Endothelial cell of umbilical vein (primary cell): ENCODE measurements at regions not wholly inside any gene's neighbourhood (a gene's known extent, or its start where the extent isn't known, plus 50 kb on each side); places are given as distances from the start of the nearest gene placed in this dataset.

ENCODE experiments used
- BruUV-seq: library from RNA; stranded (reverse); fragments of 400-500 nt; replicated peaks from 2 replicates; lab custom pipeline; 2021; lab: Mats Ljungman, UMichigan
- CTCF ChIA-PET: fragments of 300-600, 350-600 bp; sonication (Branson Sonifier 250); formaldehyde crosslinking; loops from one replicate; lab custom pipeline; 2021; ENCODE audit warnings: antibody characterized with exemption, inconsistent platforms; lab: Charles Lee
- POLR2A ChIA-PET: fragments of 300-600, 350-600 bp; sonication (Branson Sonifier 250); formaldehyde crosslinking; loops from one replicate; lab custom pipeline; 2021; ENCODE audit warnings: antibody characterized with exemption, inconsistent platforms; lab: Charles Lee
- DNase-seq: peaks from one replicate; pipeline ENCODE4 v3.0.0-alpha.2; 2011; ENCODE audit warnings: low read depth, low spot score
- FAIRE-seq: peaks from 2 replicates; lab custom pipeline; 2011; peaks lifted over from hg19 to GRCh38; lab: Jason Lieb, UNC
- H2AFZ ChIP-seq: 2 replicates; pipeline ENCODE4 v1.6.0; 2012; ENCODE audit warnings: low read depth, low read length, control low read depth, inconsistent platforms
- H3K27ac ChIP-seq: 2 replicates; pipeline ENCODE4 v1.5.1; 2011; ENCODE audit warnings: low read depth, mild to moderate bottlenecking, control low read depth, low read length, moderate library complexity; ENCODE audit not compliant: insufficient read depth
- H3K27me3 ChIP-seq, 2 experiments: 2 replicates each; pipeline versions ENCODE4 v1.6.0 to v1.6.1; 2011; ENCODE audit warnings: low read length in 2 of 2, mixed read lengths in 1 of 2; ENCODE audit not compliant: control insufficient read depth in 2 of 2, insufficient read depth in 2 of 2
- H3K36me3 ChIP-seq, 2 experiments: 2 replicates in 1 of 2; 3 replicates in 1 of 2; pipeline ENCODE4 v1.5.1; 2011; ENCODE audit warnings: low read length in 2 of 2, mild to moderate bottlenecking in 1 of 2, moderate library complexity in 1 of 2; ENCODE audit not compliant: control insufficient read depth in 2 of 2, insufficient read depth in 2 of 2; ENCODE audit errors: extremely low read depth in 1 of 2
- H3K4me1 ChIP-seq: 3 replicates; pipeline ENCODE4 v1.5.1; 2011; ENCODE audit warnings: mild to moderate bottlenecking, low read length; ENCODE audit not compliant: control insufficient read depth, insufficient read depth; ENCODE audit errors: extremely low read depth
- H3K4me2 ChIP-seq: 2 replicates; pipeline ENCODE4 v1.6.1; 2011; ENCODE audit warnings: low read length, control low read depth, mixed read lengths; ENCODE audit not compliant: insufficient read depth
- H3K4me3 ChIP-seq, 3 experiments: fragments of 200-600 bp in 1 of 3; sonication (generic), shearing (Covaris generic) in 1 of 3; replicated peaks in 1 of 3; 2 replicates each; pipeline ENCODE4 v1.5.1; 2011 to 2016; ENCODE audit warnings: control low read depth in 3 of 3, low read length in 3 of 3, mild to moderate bottlenecking in 2 of 3, inconsistent platforms in 1 of 3, low read depth in 1 of 3, moderate library complexity in 1 of 3; ENCODE audit not compliant: insufficient read depth in 1 of 3
- H3K79me2 ChIP-seq: 2 replicates; pipeline ENCODE4 v1.6.0; 2012; ENCODE audit warnings: low read length, inconsistent platforms; ENCODE audit not compliant: control insufficient read depth, insufficient read depth
- H3K9ac ChIP-seq: replicated peaks from 2 replicates; pipeline ENCODE3; 2011; ENCODE audit warnings: low read length, control low read depth; ENCODE audit not compliant: insufficient read depth; ENCODE audit errors: extremely low read depth
- H3K9me1 ChIP-seq: replicated peaks from 3 replicates; pipeline ENCODE4 v1.6.0; 2011; ENCODE audit warnings: mild to moderate bottlenecking, low read length; ENCODE audit not compliant: control insufficient read depth, insufficient read depth; ENCODE audit errors: extremely low read depth
- H3K9me3 ChIP-seq: replicated peaks from 2 replicates; pipeline ENCODE4 v1.5.1; 2012; ENCODE audit warnings: low read length, inconsistent platforms; ENCODE audit not compliant: control insufficient read depth, insufficient read depth
- H4K20me1 ChIP-seq: replicated peaks from 2 replicates; pipeline ENCODE3; 2011; ENCODE audit warnings: mild to moderate bottlenecking, low read length; ENCODE audit not compliant: control insufficient read depth, insufficient read depth; ENCODE audit errors: extremely low read depth
- CTCF ChIP-seq, 2 donors: IDR thresholded peaks; 1 replicate in 1 of 2; 2 replicates in 1 of 2; pipeline ENCODE4 v1.5.1; 2011; ENCODE audit warnings: low read length in 2 of 2, mild to moderate bottlenecking in 2 of 2, moderate library complexity in 2 of 2, control low read depth in 1 of 2, inconsistent platforms in 1 of 2, low read depth in 1 of 2; ENCODE audit not compliant: insufficient read depth in 1 of 2; ENCODE audit errors: extremely low read depth in 1 of 2
- EZH2 ChIP-seq: IDR thresholded peaks from 2 replicates; pipeline ENCODE4 v1.6.1; 2012; ENCODE audit warnings: borderline replicate concordance, low read depth, mild to moderate bottlenecking, moderate library complexity, low read length, inconsistent platforms; ENCODE audit not compliant: severe bottlenecking
- FOS ChIP-seq: IDR thresholded peaks from 2 replicates; pipeline ENCODE4 v1.6.1; 2011; ENCODE audit warnings: mild to moderate bottlenecking, low read length, moderate library complexity, borderline replicate concordance; ENCODE audit not compliant: insufficient read depth
- GATA2 ChIP-seq: IDR thresholded peaks from 2 replicates; pipeline ENCODE4 v1.7.0; 2011; ENCODE audit warnings: low read depth, mild to moderate bottlenecking, moderate library complexity, mixed read lengths, low read length; ENCODE audit not compliant: insufficient read length, insufficient read depth
- JUN ChIP-seq: IDR thresholded peaks from 2 replicates; pipeline ENCODE4 v1.6.1; 2011; ENCODE audit warnings: borderline replicate concordance, low read depth; ENCODE audit not compliant: insufficient read length, insufficient read depth
- MYC ChIP-seq: IDR thresholded peaks from one replicate; pipeline ENCODE4 v1.6.1; 2011; ENCODE audit warnings: mild to moderate bottlenecking, low read depth, low read length
- POLR2AphosphoS5 ChIP-seq: IDR thresholded peaks from 2 replicates; pipeline ENCODE4 v1.6.1; 2012; ENCODE audit warnings: low read depth, mild to moderate bottlenecking, control low read depth, low read length, moderate library complexity; ENCODE audit not compliant: insufficient read depth
- dilution Hi-C: fragments of 300-500 bp; cut with MboI; formaldehyde crosslinking; loops from one replicate; pipeline ENCODE4 v1.15.0; 2019; ENCODE audit warnings: low sequenced_read_pairs; ENCODE audit not compliant: extremely low pct_ligation_motif_present
- intact Hi-C: fragments of 100-400 bp; cut with micrococcal nuclease; formaldehyde crosslinking; loops from one replicate; pipeline ENCODE4 v1.10.0; 2022
- TF ChIP-seq, protein P1 (sequence below): IDR thresholded peaks from 2 replicates; pipeline ENCODE4 v1.6.1; 2011; ENCODE audit not compliant: insufficient read depth, insufficient read length

GRCh38 chr6:156197513-156197912 lies 579.7 kb upstream of the ARID1B start:
- H3K9ac ChIP-seq, result no peak overlapping the region
- H3K27me3 ChIP-seq, result no peaks in the 10 kb centered on the region
- no peaks in the 10 kb centered on the region for H3K9me3 ChIP-seq
- BruUV-seq, result no TSS peak
- H3K79me2 ChIP-seq, result no peaks in the 10 kb centered on the region
- no peak overlapping the region for H3K4me3 ChIP-seq
- intact Hi-C loops (no loop called here), dilution Hi-C loops (no loop called here)
- H3K27ac ChIP-seq, result no peak overlapping the region
- ChIA-PET CTCF (no interaction called here), POLR2A (no interaction called here)
- no peak for TF ChIP-seq CTCF (IDR thresholded peaks at IDR 0.05; ENCODE audit: extremely low read depth in 1 of 2, insufficient read depth in 1 of 2, low read depth in 1 of 2, low read length in 2 of 2)
- no peak for TF ChIP-seq GATA2
- TF ChIP-seq JUN, result no peak
- no peak for TF ChIP-seq FOS
- no peak for TF ChIP-seq EZH2
- no peak for TF ChIP-seq POLR2AphosphoS5
- TF ChIP-seq, protein P1, sequence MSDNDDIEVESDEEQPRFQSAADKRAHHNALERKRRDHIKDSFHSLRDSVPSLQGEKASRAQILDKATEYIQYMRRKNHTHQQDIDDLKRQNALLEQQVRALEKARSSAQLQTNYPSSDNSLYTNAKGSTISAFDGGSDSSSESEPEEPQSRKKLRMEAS, result no peak
- no peak for TF ChIP-seq MYC
- peak; percentile 25 for DNase-seq
- no peak overlapping the region for H3K4me2 ChIP-seq
- H2AFZ ChIP-seq, result no peak overlapping the region
- no peaks in the 10 kb centered on the region for H3K4me1 ChIP-seq
- H3K36me3 ChIP-seq, result no peaks in the 10 kb centered on the region
- no peaks in the 10 kb centered on the region for H3K9me1 ChIP-seq
- no peaks in the 10 kb centered on the region for H4K20me1 ChIP-seq
- FAIRE-seq, result peak; percentile 12
